Suprapubic skin (tissue), 3 donors: ENCODE measurements at regions not wholly inside any gene's neighbourhood (a gene's known extent, or its start where the extent isn't known, plus 50 kb on each side); places are given as distances from the start of the nearest gene placed in this dataset.

Source experiments
- POLR2AphosphoS5 ChIP-seq, 3 donors: sonication (generic); formaldehyde crosslinking; IDR thresholded peaks; one replicate each; pipeline ENCODE4 v1.6.1; 2017; ENCODE audit warnings: antibody characterized with exemption in 3 of 3
- TF ChIP-seq, protein P1 (sequence below), 2 donors: fragments of 200-600 bp in 1 of 2; fragments of 450-650 bp in 1 of 2; sonication (generic) in 1 of 2; IDR thresholded peaks; one replicate each; pipeline ENCODE4 v1.5.1; 2016 to 2019; ENCODE audit warnings: antibody characterized with exemption in 2 of 2, mild to moderate bottlenecking in 1 of 2, moderate library complexity in 1 of 2

GRCh38 chr14:71179066-71179465 is 271.8 kb downstream of the PCNX1 start:
- TF ChIP-seq POLR2AphosphoS5 (IDR thresholded peaks at IDR 0.05), result no peak
- TF ChIP-seq, protein P1, sequence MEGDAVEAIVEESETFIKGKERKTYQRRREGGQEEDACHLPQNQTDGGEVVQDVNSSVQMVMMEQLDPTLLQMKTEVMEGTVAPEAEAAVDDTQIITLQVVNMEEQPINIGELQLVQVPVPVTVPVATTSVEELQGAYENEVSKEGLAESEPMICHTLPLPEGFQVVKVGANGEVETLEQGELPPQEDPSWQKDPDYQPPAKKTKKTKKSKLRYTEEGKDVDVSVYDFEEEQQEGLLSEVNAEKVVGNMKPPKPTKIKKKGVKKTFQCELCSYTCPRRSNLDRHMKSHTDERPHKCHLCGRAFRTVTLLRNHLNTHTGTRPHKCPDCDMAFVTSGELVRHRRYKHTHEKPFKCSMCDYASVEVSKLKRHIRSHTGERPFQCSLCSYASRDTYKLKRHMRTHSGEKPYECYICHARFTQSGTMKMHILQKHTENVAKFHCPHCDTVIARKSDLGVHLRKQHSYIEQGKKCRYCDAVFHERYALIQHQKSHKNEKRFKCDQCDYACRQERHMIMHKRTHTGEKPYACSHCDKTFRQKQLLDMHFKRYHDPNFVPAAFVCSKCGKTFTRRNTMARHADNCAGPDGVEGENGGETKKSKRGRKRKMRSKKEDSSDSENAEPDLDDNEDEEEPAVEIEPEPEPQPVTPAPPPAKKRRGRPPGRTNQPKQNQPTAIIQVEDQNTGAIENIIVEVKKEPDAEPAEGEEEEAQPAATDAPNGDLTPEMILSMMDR (IDR thresholded peaks at IDR 0.05), result no peak
